ENCODE measurements at regions not wholly inside any gene's neighbourhood (a gene's known extent, or its start where the extent isn't known, plus 50 kb on each side); places are given as distances from the start of the nearest gene placed in this dataset.
A peak's percentile ranks its signal among the peaks of the same experiment; 100 is the strongest.

- H3K27me3 Mint-ChIP-seq (ENCODE audit: low read depth), result no peaks in the 10 kb centered on the region
- H3K9me3 Mint-ChIP-seq, result no peaks in the 10 kb centered on the region
- H3K36me3 Mint-ChIP-seq (ENCODE audit: low read depth), result no peaks in the 10 kb centered on the region
- H3K27ac Mint-ChIP-seq (ENCODE audit: unreplicated experiment), result no peak overlapping the region
- H3K4me3 Mint-ChIP-seq, result no peak overlapping the region
- peaks cover 19% of the 10 kb centered on the region for H3K4me1 Mint-ChIP-seq
- no peak for DNase-seq (ENCODE audit: low read depth, low spot score)
- TF ChIP-seq CTCF (conservative IDR thresholded peaks at IDR 0.05), result no peak
Measured at GRCh38 chr14:32003585-32003984, 73.5 kb upstream of the ARHGAP5 start.

- no peak for TF ChIP-seq CTCF (conservative IDR thresholded peaks at IDR 0.05)
- Mint-ChIP-seq H3K27me3 (ENCODE audit: low read depth) (no peaks in the 10 kb centered on the region), H3K9me3 (no peaks in the 10 kb centered on the region), H3K4me3 (no peak overlapping the region), H3K4me1 (peaks cover 25% of the 10 kb centered on the region), H3K27ac (ENCODE audit: unreplicated experiment) (no peak overlapping the region), H3K36me3 (ENCODE audit: low read depth) (no peaks in the 10 kb centered on the region)
- DNase-seq (ENCODE audit: low read depth, low spot score), result no peak
Measured at GRCh38 chr14:32004300-32004699, 72.8 kb upstream of the ARHGAP5 start.

- H3K9me3 Mint-ChIP-seq, result no peaks in the 10 kb centered on the region
- no peaks in the 10 kb centered on the region for H3K36me3 Mint-ChIP-seq (ENCODE audit: low read depth)
- no peaks in the 10 kb centered on the region for H3K27me3 Mint-ChIP-seq (ENCODE audit: low read depth)
- H3K4me3 Mint-ChIP-seq, result no peak overlapping the region
- no peak for TF ChIP-seq CTCF (conservative IDR thresholded peaks at IDR 0.05)
- DNase-seq (ENCODE audit: low read depth, low spot score), result no peak
- no peak overlapping the region for H3K27ac Mint-ChIP-seq (ENCODE audit: unreplicated experiment)
- peaks cover 37% of the 10 kb centered on the region for H3K4me1 Mint-ChIP-seq
Measured at GRCh38 chr14:32005628-32006027, 71.5 kb upstream of the ARHGAP5 start.

GRCh38 chr14:32006263-32007110 is 70.6 kb upstream of the ARHGAP5 start:
- Mint-ChIP-seq H3K9me3 (no peaks in the 10 kb centered on the region), H3K36me3 (ENCODE audit: low read depth) (no peaks in the 10 kb centered on the region), H3K27ac (ENCODE audit: unreplicated experiment) (no peak overlapping the region), H3K4me3 (no peak overlapping the region), H3K4me1 (peaks cover 46% of the 10 kb centered on the region), H3K27me3 (ENCODE audit: low read depth) (no peaks in the 10 kb centered on the region)
- DNase-seq (ENCODE audit: low read depth, low spot score), result no peak
- TF ChIP-seq CTCF (conservative IDR thresholded peaks at IDR 0.05), result no peak

GRCh38 chr14:32007755-32008362 is 69.2 kb upstream of the ARHGAP5 start:
- Mint-ChIP-seq H3K27ac (ENCODE audit: unreplicated experiment) (peak overlapping the region; percentile 63), H3K4me3 (no peak overlapping the region), H3K36me3 (ENCODE audit: low read depth) (no peaks in the 10 kb centered on the region), H3K27me3 (ENCODE audit: low read depth) (no peaks in the 10 kb centered on the region), H3K4me1 (peaks cover 50% of the 10 kb centered on the region), H3K9me3 (no peaks in the 10 kb centered on the region)
- no peak for DNase-seq (ENCODE audit: low read depth, low spot score)
- TF ChIP-seq CTCF (conservative IDR thresholded peaks at IDR 0.05), result no peak

Data from neural crest cell (in vitro differentiated cells).